ENCODE measurements at regions not wholly inside any gene's neighbourhood (a gene's known extent, or its start where the extent isn't known, plus 50 kb on each side); places are given as distances from the start of the nearest gene placed in this dataset.

GRCh38 chr4:128608006-128608405 lies 201.5 kb upstream of the JADE1 start:
- no peak for TF ChIP-seq CTCF (IDR thresholded peaks at IDR 0.05 in 4 of 5, conservative IDR thresholded peaks at IDR 0.05 in 1 of 5)
- no peak for TF ChIP-seq POLR2A (IDR thresholded peaks at IDR 0.05)
- ATAC-seq = no peak

GRCh38 chr4:128606173-128606572 lies 203.3 kb upstream of the JADE1 start:
- ATAC-seq = peak; percentile 79 to 97

More at GRCh38 chr4:128608006-128608405, 201.5 kb upstream of the JADE1 start:
- Histone ChIP-seq H3K4me3 (no peak overlapping the region), H3K9me3 (no peaks in the 10 kb centered on the region), H3K27me3 (no peaks in the 10 kb centered on the region), H3K36me3 (no peaks in the 10 kb centered on the region), H3K27ac (no peak overlapping the region), H3K4me1 (peaks cover 6 to 13% of the 10 kb centered on the region in 2 donors)
- intact Hi-C loops (cut with DNase I; ENCODE audit: low total_unique reads) (no loop called here), in situ Hi-C loops (cut with MboI; ENCODE audit: low sequenced_read_pairs in 4 of 4) (no loop called here)
- no peak for DNase-seq

GRCh38 chr4:128604840-128605239 lies 204.7 kb upstream of the JADE1 start:
- Histone ChIP-seq H3K27ac (no peak overlapping the region), H3K4me3 (no peak overlapping the region), H3K27me3 (no peaks in the 10 kb centered on the region), H3K4me1 (peaks cover 17 to 31% of the 10 kb centered on the region in 2 donors), H3K9me3 (no peaks in the 10 kb centered on the region), H3K36me3 (no peaks in the 10 kb centered on the region)
- ATAC-seq (no peak), DNase-seq (no peak)
- TF ChIP-seq POLR2A (IDR thresholded peaks at IDR 0.05) (no peak), CTCF (IDR thresholded peaks at IDR 0.05 in 4 of 5, conservative IDR thresholded peaks at IDR 0.05 in 1 of 5) (no peak)
- in situ Hi-C loops (cut with MboI; ENCODE audit: low sequenced_read_pairs in 4 of 4) (no loop called here), intact Hi-C loops (cut with DNase I; ENCODE audit: low total_unique reads) (no loop called here)

More at GRCh38 chr4:128606173-128606572, 203.3 kb upstream of the JADE1 start:
- peak; percentile 56 to 58 for DNase-seq
- Histone ChIP-seq H3K36me3 (no peaks in the 10 kb centered on the region), H3K4me1 (peaks cover 11 to 24% of the 10 kb centered on the region in 2 donors), H3K4me3 (no peak overlapping the region), H3K9me3 (no peaks in the 10 kb centered on the region), H3K27ac (peak overlapping the region in 2 of 4 donors; percentile 15 to 60), H3K27me3 (no peaks in the 10 kb centered on the region)
- intact Hi-C loops (cut with DNase I; ENCODE audit: low total_unique reads) (no loop called here), in situ Hi-C loops (cut with MboI; ENCODE audit: low sequenced_read_pairs in 4 of 4) (no loop called here)
- TF ChIP-seq CTCF (IDR thresholded peaks at IDR 0.05 in 4 of 5, conservative IDR thresholded peaks at IDR 0.05 in 1 of 5) (no peak), POLR2A (IDR thresholded peaks at IDR 0.05) (no peak)

- no peak for ATAC-seq
- Histone ChIP-seq H3K27me3 (no peaks in the 10 kb centered on the region), H3K27ac (no peak overlapping the region), H3K4me1 (peaks cover 23 to 31% of the 10 kb centered on the region in 2 donors), H3K36me3 (no peaks in the 10 kb centered on the region), H3K9me3 (no peaks in the 10 kb centered on the region), H3K4me3 (no peak overlapping the region)
- intact Hi-C loops (cut with DNase I; ENCODE audit: low total_unique reads) = no loop called here
- in situ Hi-C loops (cut with MboI; ENCODE audit: low sequenced_read_pairs in 4 of 4) = no loop called here
- DNase-seq = no peak
- no peak for TF ChIP-seq CTCF (IDR thresholded peaks at IDR 0.05 in 4 of 5, conservative IDR thresholded peaks at IDR 0.05 in 1 of 5)
- TF ChIP-seq POLR2A (IDR thresholded peaks at IDR 0.05) = no peak
Observed at GRCh38 chr4:128604204-128604603, 205.3 kb upstream of the JADE1 start.

- Histone ChIP-seq H3K4me3 (no peak overlapping the region), H3K27me3 (no peaks in the 10 kb centered on the region), H3K9me3 (no peaks in the 10 kb centered on the region), H3K36me3 (no peaks in the 10 kb centered on the region), H3K4me1 (peaks cover 23 to 31% of the 10 kb centered on the region in 2 donors), H3K27ac (no peak overlapping the region)
- in situ Hi-C loops (cut with MboI; ENCODE audit: low sequenced_read_pairs in 4 of 4) = no loop called here
- ATAC-seq (no peak), DNase-seq (no peak)
- intact Hi-C loops (cut with DNase I; ENCODE audit: low total_unique reads) = no loop called here
- TF ChIP-seq CTCF (IDR thresholded peaks at IDR 0.05 in 4 of 5, conservative IDR thresholded peaks at IDR 0.05 in 1 of 5) = no peak
- no peak for TF ChIP-seq POLR2A (IDR thresholded peaks at IDR 0.05)
Observed at GRCh38 chr4:128603081-128603480, 206.4 kb upstream of the JADE1 start.

Measured in gastrocnemius medialis (tissue), 4 donors.